HG03457 (cell line): ENCODE measurements at regions not wholly inside any gene's neighbourhood (a gene's known extent, or its start where the extent isn't known, plus 50 kb on each side); places are given as distances from the start of the nearest gene placed in this dataset.

Experiments used
- ATAC-seq: cut with Tn5 transposase; IDR thresholded peaks from one replicate; pipeline ENCODE4 v1.9.1; 2021; ENCODE audit warnings: moderate number of reproducible peaks; ENCODE audit not compliant: unreplicated experiment

- no peak for ATAC-seq
Measured at GRCh38 chr11:96595011-96595410, 205.2 kb downstream of the JRKL start.

GRCh38 chr11:96607864-96608558 is 218.2 kb downstream of the JRKL start:
- no peak for ATAC-seq

GRCh38 chr11:96614101-96614500 is 224.3 kb downstream of the JRKL start:
- no peak for ATAC-seq

GRCh38 chr11:96614846-96615245 is 225.0 kb downstream of the JRKL start:
- no peak for ATAC-seq

- ATAC-seq = no peak
Measured at GRCh38 chr11:96620464-96621044, 230.7 kb downstream of the JRKL start.

GRCh38 chr11:96621161-96621560 is 231.3 kb downstream of the JRKL start:
- no peak for ATAC-seq

- ATAC-seq = no peak
Measured at GRCh38 chr11:96622026-96622634, 232.3 kb downstream of the JRKL start.

- no peak for ATAC-seq
Measured at GRCh38 chr11:96624126-96624525, 234.3 kb downstream of the JRKL start.

- no peak for ATAC-seq
Measured at GRCh38 chr11:96627376-96627775, 237.6 kb downstream of the JRKL start.

- no peak for ATAC-seq
Measured at GRCh38 chr11:96635655-96636054, 245.8 kb downstream of the JRKL start.

GRCh38 chr11:96641261-96641660 is 251.4 kb downstream of the JRKL start:
- ATAC-seq = no peak

- ATAC-seq = no peak
Measured at GRCh38 chr11:96642583-96642982, 252.8 kb downstream of the JRKL start.

GRCh38 chr11:96643173-96643572 is 253.4 kb downstream of the JRKL start:
- no peak for ATAC-seq

- ATAC-seq = no peak
Measured at GRCh38 chr11:96647621-96648020, 257.8 kb downstream of the JRKL start.

- no peak for ATAC-seq
Measured at GRCh38 chr11:96648991-96649390, 259.2 kb downstream of the JRKL start.

- no peak for ATAC-seq
Measured at GRCh38 chr11:96652516-96652915, 262.7 kb downstream of the JRKL start.

- no peak for ATAC-seq
Measured at GRCh38 chr11:96655474-96655873, 265.7 kb downstream of the JRKL start.

GRCh38 chr11:96658436-96658835 is 268.6 kb downstream of the JRKL start:
- ATAC-seq = no peak

- no peak for ATAC-seq
Measured at GRCh38 chr11:96664110-96664509, 274.3 kb downstream of the JRKL start.

GRCh38 chr11:96680211-96681018 is 290.6 kb downstream of the JRKL start:
- no peak for ATAC-seq

- ATAC-seq = no peak
Measured at GRCh38 chr11:96681019-96681716, 291.4 kb downstream of the JRKL start.
